ENCODE measurements at regions not wholly inside any gene's neighbourhood (a gene's known extent, or its start where the extent isn't known, plus 50 kb on each side); places are given as distances from the start of the nearest gene placed in this dataset.

- Histone ChIP-seq H4K20me1 (ENCODE audit: control insufficient read depth, insufficient read depth, low read depth, low read length) (no peaks in the 10 kb centered on the region), H3K27me3 (ENCODE audit: control insufficient read depth, low read length) (peaks cover 20% of the 10 kb centered on the region), H3K4me2 (ENCODE audit: low read length) (no peak overlapping the region), H3K4me1 (ENCODE audit: control insufficient read depth, low read length) (no peaks in the 10 kb centered on the region), H3K36me3 (ENCODE audit: control insufficient read depth, low read length) (no peaks in the 10 kb centered on the region), H3K9me3 (ENCODE audit: control insufficient read depth, insufficient read depth, low read length) (no peaks in the 10 kb centered on the region), H3F3A (ENCODE audit: control insufficient read depth, insufficient read depth) (no peaks in the 10 kb centered on the region), H3K4me3 (ENCODE audit: low read length) (no peak overlapping the region), H3K79me2 (ENCODE audit: control insufficient read depth, low read length) (no peaks in the 10 kb centered on the region), H3K9me2 (replicated peaks; ENCODE audit: control insufficient read depth, low read length) (no peaks in the 10 kb centered on the region), H3K27ac (ENCODE audit: low read depth, low read length) (no peak overlapping the region)
- TF ChIP-seq EZH2phosphoT487 (IDR thresholded peaks at IDR 0.05; ENCODE audit: borderline replicate concordance, low read length), result no peak
These were observed 126.5 kb upstream of the DLG1 start for GRCh38 chr3:197424674-197425484.

DNA sequence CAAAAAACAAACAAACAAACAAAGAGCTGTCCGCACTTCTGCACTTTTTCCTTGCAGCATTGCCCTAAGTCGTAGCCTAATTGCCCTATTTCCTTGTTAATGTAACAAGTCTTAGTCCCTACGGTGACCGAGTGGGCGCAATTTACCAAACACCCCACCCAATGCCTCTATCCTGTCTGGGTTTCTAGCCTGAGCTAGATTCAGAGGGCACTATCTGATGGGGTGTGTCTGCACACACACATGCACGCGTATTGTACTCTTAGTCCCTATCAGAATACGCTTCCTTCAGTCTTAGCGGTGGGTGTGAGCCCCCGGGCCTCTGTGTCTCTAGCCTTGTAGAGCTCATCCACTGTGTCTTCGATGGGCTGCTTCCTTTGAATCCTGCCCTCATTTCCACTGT lies 125.9 kb upstream of the DLG1 start:
- H4K20me1 ChIP-seq (ENCODE audit: control insufficient read depth, insufficient read depth, low read depth, low read length), result no peaks in the 10 kb centered on the region
- H3K4me2 ChIP-seq (ENCODE audit: low read length), result no peak overlapping the region
- H3K9me3 ChIP-seq (ENCODE audit: control insufficient read depth, insufficient read depth, low read length), result no peaks in the 10 kb centered on the region
- no peaks in the 10 kb centered on the region for H3F3A ChIP-seq (ENCODE audit: control insufficient read depth, insufficient read depth)
- H3K36me3 ChIP-seq (ENCODE audit: control insufficient read depth, low read length), result no peaks in the 10 kb centered on the region
- no peaks in the 10 kb centered on the region for H3K4me1 ChIP-seq (ENCODE audit: control insufficient read depth, low read length)
- no peaks in the 10 kb centered on the region for H3K79me2 ChIP-seq (ENCODE audit: control insufficient read depth, low read length)
- H3K9me2 ChIP-seq (replicated peaks; ENCODE audit: control insufficient read depth, low read length), result no peaks in the 10 kb centered on the region
- no peak overlapping the region for H3K27ac ChIP-seq (ENCODE audit: low read depth, low read length)
- no peak for TF ChIP-seq EZH2phosphoT487 (IDR thresholded peaks at IDR 0.05; ENCODE audit: borderline replicate concordance, low read length)
- TF ChIP-seq, protein P1, sequence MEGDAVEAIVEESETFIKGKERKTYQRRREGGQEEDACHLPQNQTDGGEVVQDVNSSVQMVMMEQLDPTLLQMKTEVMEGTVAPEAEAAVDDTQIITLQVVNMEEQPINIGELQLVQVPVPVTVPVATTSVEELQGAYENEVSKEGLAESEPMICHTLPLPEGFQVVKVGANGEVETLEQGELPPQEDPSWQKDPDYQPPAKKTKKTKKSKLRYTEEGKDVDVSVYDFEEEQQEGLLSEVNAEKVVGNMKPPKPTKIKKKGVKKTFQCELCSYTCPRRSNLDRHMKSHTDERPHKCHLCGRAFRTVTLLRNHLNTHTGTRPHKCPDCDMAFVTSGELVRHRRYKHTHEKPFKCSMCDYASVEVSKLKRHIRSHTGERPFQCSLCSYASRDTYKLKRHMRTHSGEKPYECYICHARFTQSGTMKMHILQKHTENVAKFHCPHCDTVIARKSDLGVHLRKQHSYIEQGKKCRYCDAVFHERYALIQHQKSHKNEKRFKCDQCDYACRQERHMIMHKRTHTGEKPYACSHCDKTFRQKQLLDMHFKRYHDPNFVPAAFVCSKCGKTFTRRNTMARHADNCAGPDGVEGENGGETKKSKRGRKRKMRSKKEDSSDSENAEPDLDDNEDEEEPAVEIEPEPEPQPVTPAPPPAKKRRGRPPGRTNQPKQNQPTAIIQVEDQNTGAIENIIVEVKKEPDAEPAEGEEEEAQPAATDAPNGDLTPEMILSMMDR (IDR thresholded peaks at IDR 0.05; ENCODE audit: low read depth, low read length, poor library complexity, severe bottlenecking), result no peak
- peaks cover 19% of the 10 kb centered on the region for H3K27me3 ChIP-seq (ENCODE audit: control insufficient read depth, low read length)
- H3K4me3 ChIP-seq (ENCODE audit: low read length), result no peak overlapping the region

DNA sequence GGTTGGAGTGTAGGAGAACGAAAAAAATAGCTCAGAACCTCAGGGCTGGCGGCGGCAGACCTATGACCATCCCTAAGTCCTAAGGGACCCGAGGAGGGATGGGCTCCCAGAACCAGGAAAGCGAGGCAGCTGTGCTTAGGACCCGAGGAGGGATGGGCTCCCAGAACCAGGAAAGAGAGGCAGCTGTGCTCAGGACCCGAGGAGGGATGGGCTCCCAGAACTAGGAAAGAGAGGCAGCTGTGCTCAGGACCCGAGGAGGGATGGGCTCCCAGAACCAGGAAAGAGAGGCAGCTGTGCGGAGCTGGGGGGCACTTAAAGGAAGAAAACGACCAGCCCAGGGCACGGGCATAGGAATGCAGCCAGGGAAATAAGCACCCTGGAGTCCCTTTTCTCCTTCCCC lies 125.0 kb upstream of the DLG1 start:
- Histone ChIP-seq H3K27ac (ENCODE audit: low read depth, low read length) (no peak overlapping the region), H3K9me3 (ENCODE audit: control insufficient read depth, insufficient read depth, low read length) (no peaks in the 10 kb centered on the region), H3K9me2 (replicated peaks; ENCODE audit: control insufficient read depth, low read length) (no peaks in the 10 kb centered on the region), H3K79me2 (ENCODE audit: control insufficient read depth, low read length) (no peaks in the 10 kb centered on the region), H3F3A (ENCODE audit: control insufficient read depth, insufficient read depth) (no peaks in the 10 kb centered on the region), H3K27me3 (ENCODE audit: control insufficient read depth, low read length) (peaks cover 14% of the 10 kb centered on the region), H3K4me2 (ENCODE audit: low read length) (no peak overlapping the region), H3K4me1 (ENCODE audit: control insufficient read depth, low read length) (no peaks in the 10 kb centered on the region), H3K4me3 (ENCODE audit: low read length) (no peak overlapping the region), H4K20me1 (ENCODE audit: control insufficient read depth, insufficient read depth, low read depth, low read length) (no peaks in the 10 kb centered on the region), H3K36me3 (ENCODE audit: control insufficient read depth, low read length) (no peaks in the 10 kb centered on the region)
- TF ChIP-seq EZH2phosphoT487 (IDR thresholded peaks at IDR 0.05; ENCODE audit: borderline replicate concordance, low read length), result no peak
- TF ChIP-seq, protein P1 (IDR thresholded peaks at IDR 0.05; ENCODE audit: low read depth, low read length, poor library complexity, severe bottlenecking), result no peak

- H3K79me2 ChIP-seq (ENCODE audit: control insufficient read depth, low read length), result no peaks in the 10 kb centered on the region
These were observed 124.1 kb upstream of the DLG1 start for GRCh38 chr3:197422506-197422905.

More at GRCh38 chr3:197422506-197422905, 124.1 kb upstream of the DLG1 start:
- Histone ChIP-seq H3K4me3 (ENCODE audit: low read length) (no peak overlapping the region), H4K20me1 (ENCODE audit: control insufficient read depth, insufficient read depth, low read depth, low read length) (no peaks in the 10 kb centered on the region), H3K9me2 (replicated peaks; ENCODE audit: control insufficient read depth, low read length) (no peaks in the 10 kb centered on the region), H3K4me2 (ENCODE audit: low read length) (no peak overlapping the region), H3F3A (ENCODE audit: control insufficient read depth, insufficient read depth) (no peaks in the 10 kb centered on the region), H3K27ac (ENCODE audit: low read depth, low read length) (no peak overlapping the region), H3K36me3 (ENCODE audit: control insufficient read depth, low read length) (no peaks in the 10 kb centered on the region), H3K27me3 (ENCODE audit: control insufficient read depth, low read length) (peaks cover 14% of the 10 kb centered on the region), H3K9me3 (ENCODE audit: control insufficient read depth, insufficient read depth, low read length) (no peaks in the 10 kb centered on the region), H3K4me1 (ENCODE audit: control insufficient read depth, low read length) (no peaks in the 10 kb centered on the region)
- TF ChIP-seq, protein P1 (IDR thresholded peaks at IDR 0.05; ENCODE audit: low read depth, low read length, poor library complexity, severe bottlenecking), result no peak
- TF ChIP-seq EZH2phosphoT487 (IDR thresholded peaks at IDR 0.05; ENCODE audit: borderline replicate concordance, low read length), result no peak
